ENCODE measurements at regions not wholly inside any gene's neighbourhood (a gene's known extent, or its start where the extent isn't known, plus 50 kb on each side); places are given as distances from the start of the nearest gene placed in this dataset.

GRCh38 chr6:85795945-85796344 is 153.3 kb upstream of the SYNCRIP start:
- TF ChIP-seq CTCF (conservative IDR thresholded peaks at IDR 0.05; ENCODE audit: low read depth, low read length) = no peak
- no peak for TF ChIP-seq EZH2 (IDR thresholded peaks at IDR 0.05; ENCODE audit: low read length, unreplicated experiment)
- TF ChIP-seq EZH2phosphoT487 (IDR thresholded peaks at IDR 0.05; ENCODE audit: borderline replicate concordance, low read length) = no peak

Measured in PC-3 (cell line).